ENCODE measurements at regions not wholly inside any gene's neighbourhood (a gene's known extent, or its start where the extent isn't known, plus 50 kb on each side); places are given as distances from the start of the nearest gene placed in this dataset.

DNA sequence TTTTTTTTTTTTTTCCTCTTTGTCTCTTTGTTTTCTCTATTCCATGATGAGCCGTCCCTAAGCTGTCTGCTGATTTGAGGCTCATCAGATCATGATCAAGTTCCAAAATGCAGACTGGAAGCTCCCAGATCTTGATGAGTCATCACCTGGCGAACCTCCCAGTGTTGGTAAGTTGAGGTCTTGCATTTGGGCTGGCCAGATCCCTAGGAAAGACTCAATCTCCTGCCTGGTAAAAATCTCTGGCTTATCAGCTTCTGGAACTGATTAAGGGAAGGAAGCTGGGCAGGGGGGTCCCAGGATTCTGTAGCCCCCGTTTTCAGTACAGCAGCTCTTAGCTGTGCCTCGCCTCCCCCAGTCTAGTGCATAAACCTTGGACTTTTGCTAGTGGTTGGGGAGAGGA is 69.0 kb downstream of the TSPAN17 start:
- TF ChIP-seq, protein P1, sequence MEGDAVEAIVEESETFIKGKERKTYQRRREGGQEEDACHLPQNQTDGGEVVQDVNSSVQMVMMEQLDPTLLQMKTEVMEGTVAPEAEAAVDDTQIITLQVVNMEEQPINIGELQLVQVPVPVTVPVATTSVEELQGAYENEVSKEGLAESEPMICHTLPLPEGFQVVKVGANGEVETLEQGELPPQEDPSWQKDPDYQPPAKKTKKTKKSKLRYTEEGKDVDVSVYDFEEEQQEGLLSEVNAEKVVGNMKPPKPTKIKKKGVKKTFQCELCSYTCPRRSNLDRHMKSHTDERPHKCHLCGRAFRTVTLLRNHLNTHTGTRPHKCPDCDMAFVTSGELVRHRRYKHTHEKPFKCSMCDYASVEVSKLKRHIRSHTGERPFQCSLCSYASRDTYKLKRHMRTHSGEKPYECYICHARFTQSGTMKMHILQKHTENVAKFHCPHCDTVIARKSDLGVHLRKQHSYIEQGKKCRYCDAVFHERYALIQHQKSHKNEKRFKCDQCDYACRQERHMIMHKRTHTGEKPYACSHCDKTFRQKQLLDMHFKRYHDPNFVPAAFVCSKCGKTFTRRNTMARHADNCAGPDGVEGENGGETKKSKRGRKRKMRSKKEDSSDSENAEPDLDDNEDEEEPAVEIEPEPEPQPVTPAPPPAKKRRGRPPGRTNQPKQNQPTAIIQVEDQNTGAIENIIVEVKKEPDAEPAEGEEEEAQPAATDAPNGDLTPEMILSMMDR (conservative IDR thresholded peaks at IDR 0.05; ENCODE audit: low read length) = no peak
- TF ChIP-seq EZH2phosphoT487 (IDR thresholded peaks at IDR 0.05; ENCODE audit: borderline replicate concordance, low read depth, low read length) = no peak
